Hepatocyte (in vitro differentiated cells): ENCODE measurements at regions not wholly inside any gene's neighbourhood (a gene's known extent, or its start where the extent isn't known, plus 50 kb on each side); places are given as distances from the start of the nearest gene placed in this dataset.

Experiments used
- EZH2 ChIP-seq: fragments of 200-600 bp; sonication (generic); IDR thresholded peaks from 2 replicates; pipeline ENCODE4 v1.6.1; 2016; ENCODE audit warnings: antibody characterized with exemption, mild to moderate bottlenecking, borderline replicate concordance
- TF ChIP-seq, protein P1 (sequence below): fragments of 200-600 bp; sonication (generic); IDR thresholded peaks from 2 replicates; pipeline ENCODE4 v1.5.1; 2016; ENCODE audit warnings: antibody characterized with exemption, mild to moderate bottlenecking; ENCODE audit not compliant: poor library complexity

DNA sequence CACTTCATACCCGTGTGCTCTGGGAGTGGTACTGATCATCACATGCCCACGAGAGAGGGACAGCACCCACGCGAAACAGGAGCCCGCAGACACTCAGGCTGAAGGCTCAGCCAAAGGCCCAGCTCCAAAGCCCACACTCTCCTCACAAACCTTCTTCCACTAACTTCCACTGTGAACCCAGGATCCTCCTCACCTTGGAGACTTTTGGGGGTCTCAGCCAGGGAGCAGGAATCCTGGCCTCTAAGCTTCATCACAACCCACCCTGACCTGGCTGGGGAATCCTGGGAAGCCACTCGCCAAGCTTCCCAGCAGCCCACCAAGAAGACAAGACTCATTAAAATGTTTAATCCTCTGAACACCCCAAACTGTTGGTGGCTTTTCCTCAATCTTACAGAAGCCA lies 421.2 kb downstream of the OCA2 start:
- TF ChIP-seq, protein P1, sequence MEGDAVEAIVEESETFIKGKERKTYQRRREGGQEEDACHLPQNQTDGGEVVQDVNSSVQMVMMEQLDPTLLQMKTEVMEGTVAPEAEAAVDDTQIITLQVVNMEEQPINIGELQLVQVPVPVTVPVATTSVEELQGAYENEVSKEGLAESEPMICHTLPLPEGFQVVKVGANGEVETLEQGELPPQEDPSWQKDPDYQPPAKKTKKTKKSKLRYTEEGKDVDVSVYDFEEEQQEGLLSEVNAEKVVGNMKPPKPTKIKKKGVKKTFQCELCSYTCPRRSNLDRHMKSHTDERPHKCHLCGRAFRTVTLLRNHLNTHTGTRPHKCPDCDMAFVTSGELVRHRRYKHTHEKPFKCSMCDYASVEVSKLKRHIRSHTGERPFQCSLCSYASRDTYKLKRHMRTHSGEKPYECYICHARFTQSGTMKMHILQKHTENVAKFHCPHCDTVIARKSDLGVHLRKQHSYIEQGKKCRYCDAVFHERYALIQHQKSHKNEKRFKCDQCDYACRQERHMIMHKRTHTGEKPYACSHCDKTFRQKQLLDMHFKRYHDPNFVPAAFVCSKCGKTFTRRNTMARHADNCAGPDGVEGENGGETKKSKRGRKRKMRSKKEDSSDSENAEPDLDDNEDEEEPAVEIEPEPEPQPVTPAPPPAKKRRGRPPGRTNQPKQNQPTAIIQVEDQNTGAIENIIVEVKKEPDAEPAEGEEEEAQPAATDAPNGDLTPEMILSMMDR = no peak
- TF ChIP-seq EZH2 = no peak
